GM21717 (cell line): ENCODE measurements at regions not wholly inside any gene's neighbourhood (a gene's known extent, or its start where the extent isn't known, plus 50 kb on each side); places are given as distances from the start of the nearest gene placed in this dataset.
"Not testable (repeated sequence)": the region's sequence is repeated elsewhere in the genome, so short reads cannot be mapped to it uniquely, and the experiment has no call there.

Experiments
- ATAC-seq: cut with Tn5 transposase; IDR thresholded peaks from one replicate; pipeline ENCODE4 v1.9.1; 2021; ENCODE audit warnings: mild to moderate bottlenecking, moderate library complexity; ENCODE audit not compliant: unreplicated experiment

GRCh38 chr1:172717722-172718465, 59.0 kb downstream of the FASLG start:
- ATAC-seq: no peak

GRCh38 chr1:172719066-172719627, 60.2 kb downstream of the FASLG start:
- ATAC-seq: no peak

DNA sequence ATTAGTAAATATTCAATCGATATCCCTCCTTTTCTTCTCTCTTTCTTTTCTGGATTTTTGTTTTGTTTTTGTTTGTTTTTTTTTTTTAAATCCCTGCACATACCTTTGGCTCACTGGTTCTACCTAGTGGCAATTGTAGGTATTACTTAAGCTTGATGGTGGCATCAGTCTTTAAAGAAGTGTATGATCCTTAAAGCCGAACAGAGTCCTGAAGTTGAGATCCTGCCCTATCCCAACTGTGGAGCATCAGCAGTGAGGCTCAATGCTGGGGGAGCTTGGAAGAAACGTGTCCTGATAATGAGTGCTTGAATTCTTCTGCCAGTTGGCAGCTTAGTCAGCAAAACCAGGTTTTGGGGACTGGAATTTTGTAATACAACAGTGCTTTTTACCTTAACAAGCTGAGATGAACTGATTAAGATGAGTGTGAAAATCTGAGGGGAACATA, 60.8 kb downstream of the FASLG start:
- ATAC-seq: no peak

DNA sequence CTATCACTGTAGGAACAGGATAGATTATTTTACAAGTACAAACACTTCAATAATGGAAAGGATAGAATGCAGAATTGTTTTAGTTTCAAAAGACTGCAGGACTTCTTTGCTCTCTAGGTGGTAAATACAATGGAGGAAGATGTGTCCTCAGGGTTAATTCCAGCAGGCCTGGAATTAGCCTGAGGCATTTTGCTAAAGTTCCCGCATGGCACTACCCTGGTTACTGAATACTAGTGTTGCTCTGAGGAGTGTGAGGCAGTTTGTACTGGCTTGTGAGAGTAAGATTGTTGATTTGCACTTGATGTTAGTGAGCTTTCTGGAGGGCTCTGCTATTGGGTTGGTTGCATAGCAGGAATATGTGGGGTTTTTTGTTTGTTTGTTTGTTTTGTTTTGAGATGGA, 61.4 kb downstream of the FASLG start:
- ATAC-seq: no peak

- no peak for ATAC-seq
Observed at GRCh38 chr1:172723251-172723650, 64.3 kb downstream of the FASLG start.

- no peak for ATAC-seq
Observed at GRCh38 chr1:172724232-172724631, 65.3 kb downstream of the FASLG start.

GRCh38 chr1:172724765-172725613, 66.1 kb downstream of the FASLG start:
- peak; percentile 87 for ATAC-seq

GRCh38 chr1:172726740-172727139, 67.8 kb downstream of the FASLG start:
- no peak for ATAC-seq

GRCh38 chr1:172727275-172727857, 68.5 kb downstream of the FASLG start:
- no peak for ATAC-seq

- ATAC-seq: no peak
Observed at GRCh38 chr1:172727956-172728603, 69.2 kb downstream of the FASLG start.

DNA sequence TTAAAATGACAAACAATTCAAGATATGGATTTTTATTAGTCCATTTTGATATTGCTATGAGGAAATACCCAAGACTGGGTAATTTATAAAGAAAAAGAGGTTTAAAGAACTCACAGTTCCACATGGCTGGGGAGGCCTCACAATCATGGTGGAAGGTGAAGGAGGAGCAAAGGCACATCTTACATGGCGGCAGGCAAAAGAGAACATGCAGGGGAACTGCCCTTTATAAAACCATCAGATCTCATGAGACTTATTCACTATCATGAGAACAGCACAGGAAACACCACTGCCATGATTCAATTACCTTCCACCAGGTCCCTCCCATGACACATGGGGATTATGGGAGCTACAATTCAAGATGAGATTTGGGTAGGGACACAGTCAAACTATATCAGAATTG, 69.8 kb downstream of the FASLG start:
- ATAC-seq: not testable (repeated sequence)

GRCh38 chr1:172732427-172732826, 73.5 kb downstream of the FASLG start:
- ATAC-seq: no peak

DNA sequence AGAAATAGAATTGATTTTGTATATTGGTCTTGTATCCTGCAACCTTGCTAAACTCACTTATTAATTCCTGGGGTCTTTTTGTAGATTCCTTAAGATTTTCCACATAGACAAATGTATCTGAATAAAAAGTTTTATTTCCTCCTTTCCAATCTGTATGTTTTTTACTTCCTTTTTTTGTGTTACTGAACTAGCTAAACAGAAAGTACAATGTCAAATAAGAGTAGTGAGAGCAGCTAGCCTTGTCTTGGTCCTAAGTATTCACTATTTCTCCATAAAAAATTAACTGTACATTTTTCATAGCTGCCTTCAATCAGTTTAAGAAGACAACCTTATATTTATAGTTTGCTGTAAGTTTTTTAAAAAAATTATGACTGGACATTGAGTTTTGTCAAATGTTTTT, 74.9 kb downstream of the FASLG start:
- no peak for ATAC-seq

GRCh38 chr1:172738389-172738788, 79.5 kb downstream of the FASLG start:
- ATAC-seq: no peak

DNA sequence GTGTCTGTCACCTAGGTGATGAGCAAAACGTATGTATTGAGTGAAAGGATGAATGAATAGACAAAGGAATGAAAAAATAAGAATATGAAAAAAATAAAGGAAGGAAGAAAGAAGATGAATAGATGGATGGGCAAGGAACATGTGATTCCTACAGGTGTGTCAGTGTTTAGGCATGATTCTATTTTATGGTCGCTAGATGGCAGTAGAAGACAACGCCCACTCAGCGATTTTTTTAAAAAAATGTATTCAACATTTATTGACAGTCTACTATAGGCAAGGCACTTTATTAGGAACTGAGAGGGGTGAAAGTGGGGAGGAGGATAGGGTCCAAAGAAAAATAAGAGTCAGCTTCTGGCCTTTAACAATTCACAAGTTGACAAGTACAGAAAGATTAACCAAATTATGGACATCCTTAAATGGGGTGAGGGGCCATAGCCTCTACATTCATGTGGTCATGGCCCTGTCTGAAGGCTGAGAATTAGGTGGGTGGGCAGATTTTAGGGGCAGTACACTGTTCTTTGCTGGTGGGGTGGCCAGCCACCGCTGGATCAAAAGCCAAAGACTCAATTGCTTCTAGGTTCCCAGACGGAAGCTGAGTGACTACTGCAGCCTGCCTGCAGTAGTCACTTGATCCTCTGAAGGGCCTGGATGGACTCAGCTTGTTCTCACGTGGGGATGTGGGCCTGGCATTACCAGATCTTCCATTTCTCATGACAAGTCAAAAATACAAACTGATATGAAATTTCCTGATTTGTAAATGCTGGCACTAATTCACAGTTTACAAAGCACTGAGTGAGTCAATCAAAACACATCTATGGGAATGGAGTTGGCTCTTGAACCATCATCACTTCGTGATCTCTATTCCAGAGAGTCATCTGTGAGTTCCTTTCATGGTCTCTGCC, 83.9 kb downstream of the FASLG start:
- ATAC-seq: no peak

GRCh38 chr1:172745014-172745413, 86.1 kb downstream of the FASLG start:
- ATAC-seq: peak; percentile 72

GRCh38 chr1:172746091-172746949, 87.4 kb downstream of the FASLG start:
- peak; percentile 81 for ATAC-seq

GRCh38 chr1:172748201-172748600, 89.3 kb downstream of the FASLG start:
- no peak for ATAC-seq

DNA sequence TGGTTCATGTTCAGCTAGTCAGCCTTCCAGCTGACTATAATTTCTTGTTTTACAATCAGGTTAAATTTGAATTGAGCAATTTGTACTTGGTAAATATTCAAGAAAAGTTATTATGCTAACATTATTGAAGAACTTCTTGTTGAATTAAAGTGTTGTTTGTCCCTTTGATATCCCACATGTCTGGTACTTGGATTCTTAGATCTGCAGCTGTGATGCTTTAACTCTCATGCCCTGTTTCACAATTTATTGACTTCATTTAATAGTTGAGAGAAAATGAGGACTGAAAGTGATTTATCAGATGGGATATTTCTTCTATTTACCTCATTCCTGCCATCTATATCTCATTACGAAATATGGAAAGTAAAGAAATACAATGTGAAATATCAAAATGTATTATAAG, 92.8 kb downstream of the FASLG start:
- ATAC-seq: no peak
